ENCODE measurements at regions not wholly inside any gene's neighbourhood (a gene's known extent, or its start where the extent isn't known, plus 50 kb on each side); places are given as distances from the start of the nearest gene placed in this dataset.

GRCh38 chr6:97915537-97915936 lies 632.5 kb upstream of the MMS22L start:
- no peak overlapping the region for H3K4me3 ChIP-seq (ENCODE audit: low read depth, low read length)
- TF ChIP-seq, protein P1, sequence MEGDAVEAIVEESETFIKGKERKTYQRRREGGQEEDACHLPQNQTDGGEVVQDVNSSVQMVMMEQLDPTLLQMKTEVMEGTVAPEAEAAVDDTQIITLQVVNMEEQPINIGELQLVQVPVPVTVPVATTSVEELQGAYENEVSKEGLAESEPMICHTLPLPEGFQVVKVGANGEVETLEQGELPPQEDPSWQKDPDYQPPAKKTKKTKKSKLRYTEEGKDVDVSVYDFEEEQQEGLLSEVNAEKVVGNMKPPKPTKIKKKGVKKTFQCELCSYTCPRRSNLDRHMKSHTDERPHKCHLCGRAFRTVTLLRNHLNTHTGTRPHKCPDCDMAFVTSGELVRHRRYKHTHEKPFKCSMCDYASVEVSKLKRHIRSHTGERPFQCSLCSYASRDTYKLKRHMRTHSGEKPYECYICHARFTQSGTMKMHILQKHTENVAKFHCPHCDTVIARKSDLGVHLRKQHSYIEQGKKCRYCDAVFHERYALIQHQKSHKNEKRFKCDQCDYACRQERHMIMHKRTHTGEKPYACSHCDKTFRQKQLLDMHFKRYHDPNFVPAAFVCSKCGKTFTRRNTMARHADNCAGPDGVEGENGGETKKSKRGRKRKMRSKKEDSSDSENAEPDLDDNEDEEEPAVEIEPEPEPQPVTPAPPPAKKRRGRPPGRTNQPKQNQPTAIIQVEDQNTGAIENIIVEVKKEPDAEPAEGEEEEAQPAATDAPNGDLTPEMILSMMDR (IDR thresholded peaks at IDR 0.05; ENCODE audit: low read depth, low read length), result no peak

- TF ChIP-seq, protein P1 (IDR thresholded peaks at IDR 0.05; ENCODE audit: low read depth, low read length), result no peak
- H3K4me3 ChIP-seq (ENCODE audit: low read depth, low read length), result no peak overlapping the region
Measured at GRCh38 chr6:97917369-97917768, 634.4 kb upstream of the MMS22L start.

GRCh38 chr6:97919046-97919445 lies 636.0 kb upstream of the MMS22L start:
- TF ChIP-seq, protein P1 (IDR thresholded peaks at IDR 0.05; ENCODE audit: low read depth, low read length), result no peak
- no peak overlapping the region for H3K4me3 ChIP-seq (ENCODE audit: low read depth, low read length)

DNA sequence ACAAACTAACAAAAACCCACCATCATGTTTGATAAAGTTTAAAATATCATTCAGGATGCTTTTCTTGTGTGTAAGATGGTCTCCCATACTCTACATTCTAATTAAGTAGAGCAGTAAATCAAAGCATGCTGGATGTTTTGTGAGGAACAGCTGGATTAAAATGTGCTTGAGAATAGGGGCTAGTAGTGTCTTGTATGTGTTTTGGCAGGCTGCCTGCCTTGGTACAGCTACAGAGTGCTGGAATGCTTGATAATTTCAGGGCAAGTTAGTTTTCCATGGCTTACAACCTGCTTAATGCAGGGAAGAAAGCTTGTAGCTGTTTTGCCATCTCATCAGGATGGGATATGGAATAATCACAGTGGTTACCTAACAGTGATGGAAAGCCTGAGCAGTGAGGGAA lies 636.6 kb upstream of the MMS22L start:
- H3K4me3 ChIP-seq (ENCODE audit: low read depth, low read length), result no peak overlapping the region
- TF ChIP-seq, protein P1 (IDR thresholded peaks at IDR 0.05; ENCODE audit: low read depth, low read length), result no peak

DNA sequence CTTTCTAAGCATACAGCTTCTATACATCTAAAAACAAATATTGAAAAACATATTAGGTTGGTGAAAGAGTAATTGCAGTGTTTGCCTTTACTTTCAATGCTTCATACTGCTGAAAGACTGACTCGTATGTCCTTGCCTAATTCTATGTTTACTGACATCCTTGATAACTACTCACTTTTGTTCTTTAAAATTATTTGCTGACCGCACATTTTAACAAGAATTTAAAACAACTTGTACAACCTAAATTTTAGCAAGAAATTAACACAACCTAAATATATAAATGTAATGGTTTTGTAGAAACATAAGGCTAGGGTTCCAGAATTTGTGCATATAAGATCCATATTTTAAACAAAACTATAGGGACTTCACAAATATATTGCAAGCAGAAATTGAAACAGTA lies 640.2 kb upstream of the MMS22L start:
- TF ChIP-seq, protein P1 (IDR thresholded peaks at IDR 0.05; ENCODE audit: low read depth, low read length), result no peak

GRCh38 chr6:97925504-97925903 lies 642.5 kb upstream of the MMS22L start:
- TF ChIP-seq, protein P1 (IDR thresholded peaks at IDR 0.05; ENCODE audit: low read depth, low read length), result no peak

More for the DNA sequence above, 640.2 kb upstream of the MMS22L start:
- H3K4me3 ChIP-seq (ENCODE audit: low read depth, low read length), result no peak overlapping the region

GRCh38 chr6:97939440-97940168 lies 656.6 kb upstream of the MMS22L start:
- H3K4me3 ChIP-seq (ENCODE audit: low read depth, low read length), result no peak overlapping the region
- TF ChIP-seq, protein P1 (IDR thresholded peaks at IDR 0.05; ENCODE audit: low read depth, low read length), result no peak

More at GRCh38 chr6:97925504-97925903, 642.5 kb upstream of the MMS22L start:
- H3K4me3 ChIP-seq (ENCODE audit: low read depth, low read length), result no peak overlapping the region

All from WI38 (cell line).